CD4-positive, alpha-beta T cell (primary cell): ENCODE measurements at regions not wholly inside any gene's neighbourhood (a gene's known extent, or its start where the extent isn't known, plus 50 kb on each side); places are given as distances from the start of the nearest gene placed in this dataset.

Source experiments
- ATAC-seq: fragments of 200-7000 bp; cut with Tn5 transposase; one replicate; pipeline ENCODE4 v1.10.0; 2022; ENCODE audit warnings: mild to moderate bottlenecking; ENCODE audit not compliant: poor library complexity
- CTCF ChIA-PET: fragments of 350-600 bp; sonication (Branson Sonifier 250); formaldehyde crosslinking; loops from one replicate; lab custom pipeline; 2021; ENCODE audit warnings: antibody characterized with exemption, inconsistent platforms; lab: Charles Lee
- POLR2A ChIA-PET: fragments of 350-600 bp; sonication (Branson Sonifier 250); formaldehyde crosslinking; loops from one replicate; lab custom pipeline; 2021; ENCODE audit warnings: antibody characterized with exemption, inconsistent platforms; lab: Charles Lee
- DNase-seq, 14 experiments: peaks; one replicate each; pipeline ENCODE4 v3.0.0-alpha.2; 2013 to 2020; ENCODE audit warnings: mixed read lengths in 2 of 14
- H3K27ac ChIP-seq, 2 donors: one replicate each; pipeline versions ENCODE4 v1.5.1 to v1.7.0; 2013; ENCODE audit warnings: low read length in 2 of 2, low read depth in 1 of 2, mild to moderate bottlenecking in 1 of 2
- H3K27me3 ChIP-seq, 2 experiments: 1 replicate in 1 of 2; 2 replicates in 1 of 2; pipeline versions ENCODE4 v1.6.1 to v1.7.0; 2013; ENCODE audit warnings: low read length in 2 of 2, control low read depth in 1 of 2, mild to moderate bottlenecking in 1 of 2, moderate library complexity in 1 of 2; ENCODE audit not compliant: insufficient read depth in 2 of 2, control insufficient read depth in 1 of 2
- H3K36me3 ChIP-seq: one replicate; pipeline ENCODE4 v1.6.1; 2013; ENCODE audit warnings: low read length, control low read depth; ENCODE audit not compliant: insufficient read depth
- H3K4me1 ChIP-seq: one replicate; pipeline ENCODE4 v1.6.1; 2013; ENCODE audit warnings: low read length, control low read depth; ENCODE audit not compliant: insufficient read depth
- H3K4me3 ChIP-seq: one replicate; pipeline ENCODE4 v1.5.1; 2013; ENCODE audit warnings: mild to moderate bottlenecking, low read length, moderate library complexity
- H3K9me3 ChIP-seq, 2 experiments: 1 replicate in 1 of 2; 2 replicates in 1 of 2; pipeline versions ENCODE4 v1.6.1 to v1.7.0; 2013; ENCODE audit warnings: low read length in 2 of 2, mild to moderate bottlenecking in 2 of 2, control low read depth in 1 of 2, moderate library complexity in 1 of 2; ENCODE audit not compliant: control insufficient read depth in 1 of 2, insufficient read depth in 1 of 2
- H3K27ac Mint-ChIP-seq: one replicate; pipeline ENCODE4 v1.8.0; 2020; ENCODE audit warnings: mixed read lengths
- H3K27me3 Mint-ChIP-seq: one replicate; pipeline ENCODE4 v1.8.0; 2021; ENCODE audit warnings: mixed read lengths
- H3K36me3 Mint-ChIP-seq: one replicate; pipeline ENCODE4 v1.8.0; 2021; ENCODE audit warnings: low read depth, mixed read lengths
- H3K4me1 Mint-ChIP-seq: one replicate; pipeline ENCODE4 v1.8.0; 2021; ENCODE audit warnings: low read depth, mixed read lengths
- H3K4me3 Mint-ChIP-seq: one replicate; pipeline ENCODE4 v1.8.0; 2020; ENCODE audit warnings: mild to moderate bottlenecking, mixed read lengths
- H3K9me3 Mint-ChIP-seq: one replicate; pipeline ENCODE4 v1.8.0; 2020; ENCODE audit warnings: mixed read lengths
- CTCF ChIP-seq: fragments of 200-600 bp; IDR thresholded peaks from one replicate; pipeline ENCODE4 v1.8.0; 2022; ENCODE audit warnings: antibody characterized with exemption, mild to moderate bottlenecking
- intact Hi-C, 2 experiments: fragments of 100-400 bp; cut with DNase I in 1 of 2; cut with micrococcal nuclease in 1 of 2; formaldehyde crosslinking; loops; one replicate each; pipeline versions ENCODE4 v1.15.1 to v1.9.0; 2023 to 2025; cut with DNase I, micrococcal nuclease

- ChIA-PET CTCF (no interaction called here), POLR2A (no interaction called here)
- no peaks in the 10 kb centered on the region for H3K36me3 Mint-ChIP-seq
- no peaks in the 10 kb centered on the region for H3K4me1 Mint-ChIP-seq
- H3K27ac Mint-ChIP-seq, result no peak overlapping the region
- TF ChIP-seq CTCF, result no peak
- no peak for ATAC-seq
- no peak overlapping the region for H3K4me3 ChIP-seq
- no peaks in the 10 kb centered on the region for H3K9me3 ChIP-seq
- no peaks in the 10 kb centered on the region for H3K27me3 Mint-ChIP-seq
- no peaks in the 10 kb centered on the region for H3K36me3 ChIP-seq
- no peaks in the 10 kb centered on the region for H3K27me3 ChIP-seq
- H3K4me3 Mint-ChIP-seq, result no peak overlapping the region
- no peak overlapping the region for H3K27ac ChIP-seq
- no peaks in the 10 kb centered on the region for H3K9me3 Mint-ChIP-seq
- no peak for DNase-seq
- H3K4me1 ChIP-seq, result no peaks in the 10 kb centered on the region
- intact Hi-C loops, result no loop called here
Measured at GRCh38 chr4:110778521-110778920, 155.6 kb upstream of the PITX2 start.

- ATAC-seq, result no peak
- ChIA-PET POLR2A (no interaction called here), CTCF (no interaction called here)
- Histone ChIP-seq H3K9me3 (no peaks in the 10 kb centered on the region), H3K27me3 (no peaks in the 10 kb centered on the region), H3K4me3 (no peak overlapping the region), H3K4me1 (no peaks in the 10 kb centered on the region), H3K27ac (no peak overlapping the region), H3K36me3 (no peaks in the 10 kb centered on the region)
- TF ChIP-seq CTCF, result no peak
- no peaks in the 10 kb centered on the region for H3K27me3 Mint-ChIP-seq
- no peak overlapping the region for H3K4me3 Mint-ChIP-seq
- intact Hi-C loops, result no loop called here
- DNase-seq, result no peak
- H3K36me3 Mint-ChIP-seq, result no peaks in the 10 kb centered on the region
- H3K27ac Mint-ChIP-seq, result no peak overlapping the region
- H3K9me3 Mint-ChIP-seq, result no peaks in the 10 kb centered on the region
- no peaks in the 10 kb centered on the region for H3K4me1 Mint-ChIP-seq
Measured at GRCh38 chr4:110780538-110780937, 157.7 kb upstream of the PITX2 start.

- DNase-seq (no peak), ATAC-seq (no peak)
- Mint-ChIP-seq H3K36me3 (no peaks in the 10 kb centered on the region), H3K27me3 (no peaks in the 10 kb centered on the region), H3K4me1 (no peaks in the 10 kb centered on the region), H3K4me3 (no peak overlapping the region), H3K9me3 (no peaks in the 10 kb centered on the region), H3K27ac (no peak overlapping the region)
- no peak overlapping the region for H3K27ac ChIP-seq
- POLR2A ChIA-PET, result no interaction called here
- no peaks in the 10 kb centered on the region for H3K9me3 ChIP-seq
- H3K4me1 ChIP-seq, result no peaks in the 10 kb centered on the region
- H3K4me3 ChIP-seq, result no peak overlapping the region
- TF ChIP-seq CTCF, result no peak
- CTCF ChIA-PET, result no interaction called here
- H3K27me3 ChIP-seq, result no peaks in the 10 kb centered on the region
- H3K36me3 ChIP-seq, result no peaks in the 10 kb centered on the region
- intact Hi-C loops, result no loop called here
Measured at GRCh38 chr4:110781944-110782343, 159.1 kb upstream of the PITX2 start.
